ENCODE measurements at regions not wholly inside any gene's neighbourhood (a gene's known extent, or its start where the extent isn't known, plus 50 kb on each side); places are given as distances from the start of the nearest gene placed in this dataset.
"Not testable (repeated sequence)": the region's sequence is repeated elsewhere in the genome, so short reads cannot be mapped to it uniquely, and the experiment has no call there.

DNA sequence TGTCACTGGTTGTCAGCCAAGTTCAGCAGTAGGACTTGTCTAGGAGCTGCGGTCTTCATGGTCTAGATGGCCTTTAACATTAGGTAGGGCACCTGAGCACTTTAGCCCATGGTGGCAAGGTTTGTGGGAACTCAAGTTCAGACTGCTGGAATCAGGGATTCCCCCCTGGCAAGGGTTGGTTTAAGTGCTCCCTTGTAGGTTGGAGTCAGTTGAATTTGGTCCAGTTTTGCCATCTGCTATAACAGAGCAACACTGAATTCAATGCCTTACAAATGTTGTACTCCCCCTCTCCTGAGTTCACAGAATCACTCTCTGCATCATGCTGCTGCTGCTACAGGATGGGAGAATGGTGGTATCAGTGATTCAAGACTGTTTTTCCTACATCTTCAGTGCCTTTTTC is 509.3 kb downstream of the VGLL3 start:
- DNase-seq = no peak

- DNase-seq = no peak
These were observed 509.9 kb downstream of the VGLL3 start for GRCh38 chr3:86481031-86481430.

GRCh38 chr3:86464180-86464579 is 526.8 kb downstream of the VGLL3 start:
- DNase-seq = no peak

- no peak for DNase-seq
These were observed 539.2 kb downstream of the VGLL3 start for GRCh38 chr3:86451749-86452148.

DNA sequence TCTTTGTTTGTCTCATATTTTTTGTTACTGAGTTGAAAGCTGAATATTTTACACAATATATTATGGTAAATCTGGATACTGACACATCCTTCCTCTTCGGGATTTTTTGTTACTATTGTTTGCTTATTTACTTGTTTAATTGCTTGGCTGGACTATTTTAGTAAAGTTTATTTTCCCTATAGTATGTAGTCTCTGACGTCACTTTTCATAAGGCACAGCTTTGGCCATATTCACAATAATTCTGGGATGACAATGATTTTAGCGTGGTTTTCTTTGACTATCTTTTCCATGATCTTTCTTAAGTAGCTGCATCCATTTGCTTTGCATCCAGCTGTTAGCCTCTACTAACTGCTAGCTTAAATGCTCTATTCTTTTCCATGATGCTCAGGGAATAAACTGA is 552.4 kb downstream of the VGLL3 start:
- no peak for DNase-seq

DNA sequence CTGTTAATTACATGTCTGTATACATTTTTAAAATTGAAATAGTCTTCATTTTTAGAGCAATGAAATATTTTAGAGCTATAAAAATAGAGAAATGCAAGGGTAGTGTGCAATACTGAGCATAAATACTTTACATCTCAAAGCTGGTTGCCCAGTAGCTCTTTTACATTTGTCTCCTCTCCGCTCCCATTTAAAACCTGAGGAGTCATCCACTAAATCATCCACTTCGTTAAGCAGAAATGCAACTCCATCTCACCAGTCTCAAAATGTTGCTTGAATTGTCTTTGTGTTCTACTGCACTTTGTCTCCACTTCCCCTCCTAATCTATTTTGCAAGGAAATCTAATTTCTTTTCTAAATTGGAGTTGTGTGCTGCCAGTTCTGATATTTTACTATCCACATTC is 563.6 kb downstream of the VGLL3 start:
- no peak for DNase-seq

DNA sequence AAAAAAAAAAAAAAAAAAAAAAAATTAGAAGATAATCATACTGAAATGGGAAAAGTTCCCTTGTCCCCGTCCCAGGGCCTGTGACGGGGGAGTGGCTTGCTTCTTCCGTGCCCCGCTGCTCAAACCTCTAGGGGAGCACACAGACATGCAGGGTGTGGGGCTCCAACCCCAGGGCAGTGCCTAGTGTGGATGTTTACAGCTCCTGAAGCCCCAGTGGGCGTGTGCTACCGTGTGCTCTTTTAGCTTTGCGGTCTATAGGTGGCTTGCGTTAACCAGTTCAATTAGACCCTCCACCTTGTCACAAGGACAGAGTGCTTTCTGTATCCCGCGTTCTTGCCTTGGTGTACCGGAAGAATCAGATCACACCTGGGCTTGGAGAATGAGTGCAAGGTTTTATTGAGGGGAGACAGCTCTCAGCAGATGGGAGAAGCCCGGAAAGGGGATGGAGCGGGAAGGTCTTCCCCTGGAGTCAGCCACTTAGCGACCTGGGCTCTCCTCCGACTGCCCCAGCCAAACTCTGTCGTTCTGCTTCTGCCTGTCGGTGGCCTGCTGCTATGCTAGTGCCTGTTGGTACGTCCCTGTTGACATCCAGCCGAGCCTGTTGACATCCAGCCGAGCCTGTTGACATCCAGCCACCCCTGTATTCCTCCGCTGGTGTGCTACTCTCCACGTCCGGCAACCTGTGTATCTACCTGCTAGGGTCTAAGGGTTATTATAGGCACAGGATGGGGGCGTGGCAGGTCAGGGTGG is 569.8 kb downstream of the VGLL3 start:
- DNase-seq = no peak

GRCh38 chr3:86418861-86419260 is 572.1 kb downstream of the VGLL3 start:
- DNase-seq = no peak

DNA sequence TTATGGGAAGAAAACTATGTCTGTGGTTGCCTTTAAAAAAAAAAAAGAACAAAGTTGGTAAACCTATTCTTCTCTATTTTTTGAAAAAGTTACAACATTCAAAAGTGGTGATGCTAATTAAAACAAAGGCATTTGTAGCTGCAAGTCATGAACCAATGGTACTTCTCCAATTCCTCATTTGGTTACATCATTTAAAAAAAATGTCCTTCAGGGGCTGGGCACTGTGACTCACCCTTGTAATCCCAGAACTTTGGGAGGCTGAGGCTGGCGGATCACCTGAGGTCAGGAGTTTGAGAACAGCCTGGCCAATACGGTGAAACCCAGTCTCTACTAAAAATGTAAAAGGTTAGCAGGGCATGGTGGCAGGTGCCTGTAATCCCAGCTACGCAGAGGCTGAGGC is 574.6 kb downstream of the VGLL3 start:
- no peak for DNase-seq

GRCh38 chr3:86413645-86414044 is 577.3 kb downstream of the VGLL3 start:
- DNase-seq = no peak

DNA sequence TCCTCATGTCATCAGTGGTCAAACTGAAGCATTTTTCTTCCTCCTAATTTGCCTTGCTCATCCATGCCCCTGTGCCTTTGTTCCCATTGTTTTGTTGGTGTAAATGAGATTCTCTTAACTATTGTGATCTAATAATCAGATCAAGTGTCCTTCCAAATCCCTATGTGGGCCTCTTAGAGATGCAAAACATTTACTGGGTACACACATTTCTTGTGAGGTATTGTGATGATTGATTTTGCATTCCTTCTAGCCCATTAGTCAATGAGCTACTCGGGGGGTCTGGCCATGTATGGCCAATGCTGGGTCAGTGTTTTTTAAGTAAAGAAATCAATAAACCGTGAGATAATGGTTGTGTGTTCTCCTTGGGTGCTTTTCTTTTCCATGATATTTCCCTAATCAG is 580.4 kb downstream of the VGLL3 start:
- DNase-seq = no peak

GRCh38 chr3:86389759-86390158 is 601.2 kb downstream of the VGLL3 start:
- not testable (repeated sequence) for DNase-seq

GRCh38 chr3:86388820-86389219 is 602.1 kb downstream of the VGLL3 start:
- DNase-seq = no peak

- DNase-seq = no peak
These were observed 608.4 kb downstream of the VGLL3 start for GRCh38 chr3:86382556-86382955.

GRCh38 chr3:86381247-86381646 is 609.7 kb downstream of the VGLL3 start:
- no peak for DNase-seq

DNA sequence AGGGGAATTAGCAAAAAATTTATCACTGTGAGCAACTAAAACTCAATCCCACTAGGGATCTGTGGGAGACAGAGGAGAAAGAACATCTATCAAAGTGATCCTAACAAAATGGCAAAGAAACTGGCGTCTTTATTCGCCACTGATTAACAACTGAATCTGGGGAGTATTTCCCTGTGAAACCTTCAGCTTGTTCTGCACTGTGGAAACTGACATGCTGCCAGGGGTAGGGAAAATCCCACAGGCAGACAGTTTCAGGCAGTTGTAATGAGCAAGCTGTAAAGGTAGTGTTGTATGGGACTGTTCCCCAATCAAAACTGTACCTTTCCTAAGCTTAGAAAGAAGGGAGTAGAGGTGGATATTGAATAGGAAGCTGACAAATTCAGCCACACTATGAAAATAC is 611.7 kb downstream of the VGLL3 start:
- DNase-seq = no peak

GRCh38 chr3:86378829-86379228 is 612.1 kb downstream of the VGLL3 start:
- DNase-seq = no peak

DNA sequence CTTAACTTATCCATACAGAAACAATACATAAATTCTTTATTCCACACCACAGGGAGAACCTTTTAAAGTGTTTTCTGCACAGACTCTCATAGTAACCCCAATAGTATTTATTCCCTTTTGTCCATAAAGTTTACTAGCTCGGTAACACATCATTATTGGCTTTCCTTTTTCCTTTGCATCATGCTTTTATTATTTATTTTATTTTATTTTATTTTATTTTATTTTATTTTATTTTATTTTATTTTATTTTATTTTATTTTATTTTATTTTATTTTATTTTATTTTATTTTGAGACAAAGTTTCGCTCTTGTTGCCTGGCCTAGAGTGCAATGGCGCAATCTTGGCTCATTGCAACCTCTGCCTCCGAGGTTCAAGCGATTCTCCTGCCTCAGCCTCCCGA is 655.4 kb downstream of the VGLL3 start:
- not testable (repeated sequence) for DNase-seq

DNA sequence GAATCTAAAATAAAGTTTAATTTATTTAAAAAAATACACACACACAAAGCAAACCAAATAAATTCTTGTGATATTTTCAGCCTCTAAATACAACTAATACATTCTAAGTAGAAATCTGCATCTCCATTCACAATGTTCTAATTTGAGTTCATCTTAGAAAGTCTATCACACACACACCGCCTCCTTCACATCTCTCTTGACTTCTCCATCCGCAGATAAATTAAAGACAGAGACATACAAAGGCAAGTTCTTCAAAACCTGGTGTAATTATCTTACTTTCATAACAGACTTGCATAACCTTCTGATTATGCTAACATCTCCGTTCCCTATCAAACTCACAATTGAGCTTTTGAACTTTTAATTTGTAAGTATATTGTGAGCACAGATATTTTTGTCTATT is 657.3 kb downstream of the VGLL3 start:
- DNase-seq = no peak

- no peak for DNase-seq
These were observed 687.0 kb downstream of the VGLL3 start for GRCh38 chr3:86303935-86304334.

- no peak for DNase-seq
These were observed 708.7 kb downstream of the VGLL3 start for GRCh38 chr3:86282106-86282787.

- DNase-seq = no peak
These were observed 721.4 kb downstream of the VGLL3 start for GRCh38 chr3:86269364-86270155.

DNA sequence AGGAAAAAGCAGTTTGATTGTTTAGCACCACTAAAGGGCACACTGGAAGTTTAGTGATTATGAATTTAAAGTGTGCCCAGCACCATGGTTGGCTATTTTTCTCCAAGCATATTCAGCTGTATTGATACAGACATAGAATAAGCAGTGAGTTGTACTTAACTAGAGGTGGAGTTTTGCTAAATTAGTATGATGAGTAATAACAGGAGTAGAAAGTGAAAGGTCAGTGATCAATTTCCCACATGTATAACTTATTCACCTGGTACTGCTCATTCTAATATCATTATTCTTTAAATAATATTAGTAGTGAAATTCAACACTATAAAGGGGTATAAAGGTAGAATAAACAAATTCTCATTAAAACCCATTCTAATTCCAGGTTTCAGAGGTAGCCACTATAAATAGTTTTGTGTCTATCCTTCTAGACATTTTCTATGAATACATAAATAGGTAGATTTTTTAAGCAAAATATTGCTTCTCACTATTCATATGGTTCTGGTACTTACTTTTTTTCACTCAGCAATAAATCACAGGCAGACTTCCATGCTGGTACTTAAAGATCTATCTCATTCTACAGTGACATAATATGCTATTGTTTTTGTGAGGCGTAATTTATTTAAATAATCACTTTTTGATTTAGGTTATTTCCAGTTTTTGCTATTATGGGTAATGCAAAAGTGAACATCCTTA is 732.9 kb downstream of the VGLL3 start:
- no peak for DNase-seq

Data from activated CD4-positive, alpha-beta T cell treated with anti-CD3 and anti-CD28 coated beads, Interleukin-2, Interleukin-6, amounts not matched to agents 100 ng/mL and 50 ng/mL, durations not matched to agents 16 hours and 8 hours (primary cell).